ENCODE measurements at regions not wholly inside any gene's neighbourhood (a gene's known extent, or its start where the extent isn't known, plus 50 kb on each side); places are given as distances from the start of the nearest gene placed in this dataset.

DNA sequence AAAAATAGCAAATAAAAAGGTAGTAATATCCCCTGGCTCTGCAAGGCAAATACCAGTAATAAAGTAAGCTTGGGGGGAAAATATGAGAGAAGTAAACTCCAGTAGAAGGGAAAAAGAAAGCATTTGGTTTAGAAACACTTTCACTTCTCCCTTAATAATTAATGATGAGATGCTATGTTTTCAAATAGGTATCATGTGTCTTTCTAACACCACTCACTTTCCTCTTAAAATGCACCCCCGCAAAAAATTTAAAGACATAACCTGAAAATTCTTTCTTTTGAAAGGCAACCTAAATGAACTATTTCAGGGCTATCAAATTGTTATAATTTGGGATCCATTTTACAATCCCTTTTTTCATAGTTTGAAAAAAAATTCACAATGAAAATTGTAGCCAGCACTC is 240.3 kb downstream of the SNX10 start:
- TF ChIP-seq, protein P1, sequence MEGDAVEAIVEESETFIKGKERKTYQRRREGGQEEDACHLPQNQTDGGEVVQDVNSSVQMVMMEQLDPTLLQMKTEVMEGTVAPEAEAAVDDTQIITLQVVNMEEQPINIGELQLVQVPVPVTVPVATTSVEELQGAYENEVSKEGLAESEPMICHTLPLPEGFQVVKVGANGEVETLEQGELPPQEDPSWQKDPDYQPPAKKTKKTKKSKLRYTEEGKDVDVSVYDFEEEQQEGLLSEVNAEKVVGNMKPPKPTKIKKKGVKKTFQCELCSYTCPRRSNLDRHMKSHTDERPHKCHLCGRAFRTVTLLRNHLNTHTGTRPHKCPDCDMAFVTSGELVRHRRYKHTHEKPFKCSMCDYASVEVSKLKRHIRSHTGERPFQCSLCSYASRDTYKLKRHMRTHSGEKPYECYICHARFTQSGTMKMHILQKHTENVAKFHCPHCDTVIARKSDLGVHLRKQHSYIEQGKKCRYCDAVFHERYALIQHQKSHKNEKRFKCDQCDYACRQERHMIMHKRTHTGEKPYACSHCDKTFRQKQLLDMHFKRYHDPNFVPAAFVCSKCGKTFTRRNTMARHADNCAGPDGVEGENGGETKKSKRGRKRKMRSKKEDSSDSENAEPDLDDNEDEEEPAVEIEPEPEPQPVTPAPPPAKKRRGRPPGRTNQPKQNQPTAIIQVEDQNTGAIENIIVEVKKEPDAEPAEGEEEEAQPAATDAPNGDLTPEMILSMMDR (IDR thresholded peaks at IDR 0.05) = no peak
- TF ChIP-seq POLR2A (IDR thresholded peaks at IDR 0.05) = no peak
- no peak for TF ChIP-seq POLR2AphosphoS5 (IDR thresholded peaks at IDR 0.05)

Measured in prostate gland (tissue), 2 donors.